ENCODE measurements at regions not wholly inside any gene's neighbourhood (a gene's known extent, or its start where the extent isn't known, plus 50 kb on each side); places are given as distances from the start of the nearest gene placed in this dataset.

- no TSS peak for BruUV-seq (replicated peaks)
- Histone ChIP-seq H3K79me2 (ENCODE audit: control insufficient read depth, insufficient read depth, low read length) (no peaks in the 10 kb centered on the region), H3K4me3 (replicated peaks in 1 of 3; ENCODE audit: insufficient read depth in 1 of 3, low read depth in 1 of 3, low read length in 3 of 3) (no peak overlapping the region), H3K36me3 (ENCODE audit: control insufficient read depth in 2 of 2, extremely low read depth in 1 of 2, insufficient read depth in 2 of 2, low read length in 2 of 2) (no peaks in the 10 kb centered on the region), H2AFZ (ENCODE audit: low read depth, low read length) (no peak overlapping the region), H3K27me3 (ENCODE audit: control insufficient read depth in 2 of 2, insufficient read depth in 2 of 2, low read length in 2 of 2) (no peaks in the 10 kb centered on the region), H3K9me3 (replicated peaks; ENCODE audit: control insufficient read depth, insufficient read depth, low read length) (no peaks in the 10 kb centered on the region), H3K4me2 (ENCODE audit: insufficient read depth, low read length) (no peak overlapping the region), H3K9ac (replicated peaks; ENCODE audit: extremely low read depth, insufficient read depth, low read length) (no peak overlapping the region), H3K9me1 (replicated peaks; ENCODE audit: control insufficient read depth, extremely low read depth, insufficient read depth, low read length) (no peaks in the 10 kb centered on the region), H4K20me1 (replicated peaks; ENCODE audit: control insufficient read depth, extremely low read depth, insufficient read depth, low read length) (no peaks in the 10 kb centered on the region), H3K27ac (ENCODE audit: insufficient read depth, low read depth, low read length) (no peak overlapping the region), H3K4me1 (ENCODE audit: control insufficient read depth, extremely low read depth, insufficient read depth, low read length) (peaks cover 12% of the 10 kb centered on the region)
- TF ChIP-seq FOS (IDR thresholded peaks at IDR 0.05; ENCODE audit: borderline replicate concordance, insufficient read depth, low read length) (no peak), CTCF (IDR thresholded peaks at IDR 0.05; ENCODE audit: extremely low read depth in 1 of 2, insufficient read depth in 1 of 2, low read depth in 1 of 2, low read length in 2 of 2) (peak; percentile 85 to 92), GATA2 (IDR thresholded peaks at IDR 0.05; ENCODE audit: insufficient read depth, insufficient read length, low read depth, low read length) (no peak), EZH2 (IDR thresholded peaks at IDR 0.05; ENCODE audit: borderline replicate concordance, low read depth, low read length, severe bottlenecking) (no peak), JUN (IDR thresholded peaks at IDR 0.05; ENCODE audit: borderline replicate concordance, insufficient read depth, insufficient read length, low read depth) (no peak)
- peak; percentile 76 for FAIRE-seq
- POLR2A ChIA-PET = no interaction called here
- dilution Hi-C loops (cut with MboI; ENCODE audit: extremely low pct_ligation_motif_present, low sequenced_read_pairs) = no loop called here
- DNase-seq (ENCODE audit: low read depth, low spot score) = peak; percentile 74
- intact Hi-C loops (cut with micrococcal nuclease) = loop anchor here (1.0 kb wide), 5 partner anchors 48 to 1476 kb away; no protein-coding TSS in a partner anchor
- CTCF ChIA-PET = interaction anchor here (1.0 to 2.7 kb wide), 12 partner anchors 11 to 960 kb away, joined by 3 to 11 read pairs (median 4); no protein-coding TSS in a partner anchor
Observed at GRCh38 chr2:18387441-18388206, 172.8 kb downstream of the RDH14 start.

Measured in endothelial cell of umbilical vein (primary cell).